ENCODE measurements at regions not wholly inside any gene's neighbourhood (a gene's known extent, or its start where the extent isn't known, plus 50 kb on each side); places are given as distances from the start of the nearest gene placed in this dataset.
"Not testable (repeated sequence)": the region's sequence is repeated elsewhere in the genome, so short reads cannot be mapped to it uniquely, and the experiment has no call there.

DNA sequence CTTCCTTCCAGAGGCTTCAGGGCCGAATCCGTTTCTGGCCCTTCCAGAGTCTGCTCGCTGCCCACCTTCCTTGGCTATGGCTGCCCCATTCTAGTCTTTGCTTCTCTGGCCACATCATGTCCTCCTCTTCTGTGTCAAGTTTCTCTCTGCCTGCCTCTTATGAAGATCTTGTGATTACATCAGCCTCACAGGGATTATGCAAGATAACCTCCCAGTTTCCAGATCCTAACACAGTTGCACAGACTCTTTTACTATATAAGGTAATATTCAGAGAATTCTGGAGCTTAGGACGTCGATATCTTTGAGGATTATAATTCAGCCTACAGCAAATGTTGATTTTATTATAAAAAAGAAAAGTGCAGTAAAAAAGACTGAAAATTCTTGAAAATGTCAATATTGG lies 52.1 kb downstream of the NPIPB11 start:
- TF ChIP-seq, protein P1, sequence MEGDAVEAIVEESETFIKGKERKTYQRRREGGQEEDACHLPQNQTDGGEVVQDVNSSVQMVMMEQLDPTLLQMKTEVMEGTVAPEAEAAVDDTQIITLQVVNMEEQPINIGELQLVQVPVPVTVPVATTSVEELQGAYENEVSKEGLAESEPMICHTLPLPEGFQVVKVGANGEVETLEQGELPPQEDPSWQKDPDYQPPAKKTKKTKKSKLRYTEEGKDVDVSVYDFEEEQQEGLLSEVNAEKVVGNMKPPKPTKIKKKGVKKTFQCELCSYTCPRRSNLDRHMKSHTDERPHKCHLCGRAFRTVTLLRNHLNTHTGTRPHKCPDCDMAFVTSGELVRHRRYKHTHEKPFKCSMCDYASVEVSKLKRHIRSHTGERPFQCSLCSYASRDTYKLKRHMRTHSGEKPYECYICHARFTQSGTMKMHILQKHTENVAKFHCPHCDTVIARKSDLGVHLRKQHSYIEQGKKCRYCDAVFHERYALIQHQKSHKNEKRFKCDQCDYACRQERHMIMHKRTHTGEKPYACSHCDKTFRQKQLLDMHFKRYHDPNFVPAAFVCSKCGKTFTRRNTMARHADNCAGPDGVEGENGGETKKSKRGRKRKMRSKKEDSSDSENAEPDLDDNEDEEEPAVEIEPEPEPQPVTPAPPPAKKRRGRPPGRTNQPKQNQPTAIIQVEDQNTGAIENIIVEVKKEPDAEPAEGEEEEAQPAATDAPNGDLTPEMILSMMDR (IDR thresholded peaks at IDR 0.05; ENCODE audit: insufficient read depth, low read length, poor library complexity, severe bottlenecking): not testable (repeated sequence)
- TF ChIP-seq EZH2phosphoT487 (conservative IDR thresholded peaks at IDR 0.05; ENCODE audit: low read length): not testable (repeated sequence)
